SIG-M5 (cell line): ENCODE measurements at regions not wholly inside any gene's neighbourhood (a gene's known extent, or its start where the extent isn't known, plus 50 kb on each side); places are given as distances from the start of the nearest gene placed in this dataset.
"Not testable (repeated sequence)": the region's sequence is repeated elsewhere in the genome, so short reads cannot be mapped to it uniquely, and the experiment has no call there.

Experiments used
- DNase-seq: peaks from one replicate; lab custom pipeline; 2025; lab: John Stamatoyannopoulos, UW

DNA sequence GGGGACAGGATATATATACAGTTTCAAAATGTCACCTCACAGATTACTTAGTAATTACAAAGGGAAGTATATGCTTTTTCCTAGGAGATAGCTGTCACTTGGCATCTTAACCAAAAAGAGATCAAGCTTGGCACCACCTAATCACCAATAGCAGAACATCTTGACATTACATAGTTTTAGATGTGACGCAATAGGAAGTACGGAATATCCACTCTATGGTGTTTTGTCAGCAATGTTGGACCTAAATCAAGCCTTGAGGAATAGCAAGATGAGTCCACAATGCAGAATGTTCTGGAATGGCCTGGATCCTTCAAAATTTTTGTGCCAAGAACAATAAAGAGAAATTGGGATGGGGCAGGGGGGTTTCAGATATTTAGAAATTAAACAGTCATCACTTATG lies 1488.2 kb downstream of the FSTL5 start:
- DNase-seq: no peak

DNA sequence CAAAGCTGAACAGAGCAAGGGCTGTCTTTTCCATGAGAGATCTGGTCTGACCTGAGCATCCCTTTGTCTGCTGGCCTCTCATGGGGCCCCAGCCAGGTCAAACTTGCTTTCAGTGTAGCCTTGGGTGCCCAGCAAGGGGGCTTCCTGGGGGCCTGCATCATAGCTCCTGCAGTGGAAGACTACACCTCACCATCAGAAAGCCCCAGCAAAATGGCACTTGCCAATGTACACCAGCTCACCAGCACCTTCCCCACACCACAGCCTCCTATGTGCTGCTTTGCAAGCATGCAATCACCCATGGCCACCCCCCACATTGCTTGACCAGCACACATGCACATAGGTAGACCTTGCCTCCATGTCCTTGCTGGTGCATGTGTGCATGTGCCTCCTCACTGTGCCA lies 1478.1 kb downstream of the FSTL5 start:
- no peak for DNase-seq

DNA sequence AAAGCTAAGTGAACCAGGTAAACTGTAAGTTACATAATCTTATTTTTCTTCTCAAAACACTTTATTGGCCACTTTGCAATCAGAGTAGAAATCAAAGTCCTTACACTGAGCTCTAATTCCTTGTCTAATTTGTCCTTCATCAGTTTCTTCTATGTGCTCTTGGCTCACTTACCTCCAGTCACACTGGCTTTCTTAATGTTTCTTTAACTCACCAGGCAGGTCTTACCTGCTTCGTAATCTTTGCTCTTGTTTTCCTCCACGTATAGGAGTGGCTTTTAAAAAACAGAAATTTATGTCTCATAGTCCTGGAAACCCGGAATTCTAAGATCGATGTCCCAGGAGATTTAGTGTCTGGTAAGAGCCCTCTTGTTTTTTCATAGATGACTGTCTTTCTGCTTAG lies 1462.1 kb downstream of the FSTL5 start:
- no peak for DNase-seq

GRCh38 chr4:160709026-160709425 lies 1454.8 kb downstream of the FSTL5 start:
- DNase-seq: no peak

GRCh38 chr4:160709546-160709945 lies 1454.3 kb downstream of the FSTL5 start:
- DNase-seq: no peak

- no peak for DNase-seq
These were observed 1447.2 kb downstream of the FSTL5 start for GRCh38 chr4:160716551-160716950.

DNA sequence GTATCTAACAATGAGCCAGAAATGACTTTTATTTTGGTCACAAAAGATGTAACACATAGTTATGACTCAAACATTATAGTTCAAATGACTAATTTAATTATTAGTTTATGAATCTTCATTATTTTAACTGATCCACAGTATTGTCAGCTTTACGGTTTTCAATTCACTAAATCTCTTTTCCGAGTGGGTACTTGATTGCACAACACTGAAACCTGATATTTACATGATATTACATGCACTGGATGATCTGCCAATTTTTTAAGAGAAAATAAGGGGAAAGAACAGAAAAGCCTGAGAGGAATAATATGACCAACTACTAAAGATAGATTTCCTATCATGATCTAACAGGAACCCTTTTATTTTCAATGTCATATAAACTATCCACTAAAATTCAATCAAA lies 1446.0 kb downstream of the FSTL5 start:
- DNase-seq: no peak

- no peak for DNase-seq
These were observed 1439.7 kb downstream of the FSTL5 start for GRCh38 chr4:160724063-160724462.

GRCh38 chr4:160745126-160745525 lies 1418.7 kb downstream of the FSTL5 start:
- no peak for DNase-seq

DNA sequence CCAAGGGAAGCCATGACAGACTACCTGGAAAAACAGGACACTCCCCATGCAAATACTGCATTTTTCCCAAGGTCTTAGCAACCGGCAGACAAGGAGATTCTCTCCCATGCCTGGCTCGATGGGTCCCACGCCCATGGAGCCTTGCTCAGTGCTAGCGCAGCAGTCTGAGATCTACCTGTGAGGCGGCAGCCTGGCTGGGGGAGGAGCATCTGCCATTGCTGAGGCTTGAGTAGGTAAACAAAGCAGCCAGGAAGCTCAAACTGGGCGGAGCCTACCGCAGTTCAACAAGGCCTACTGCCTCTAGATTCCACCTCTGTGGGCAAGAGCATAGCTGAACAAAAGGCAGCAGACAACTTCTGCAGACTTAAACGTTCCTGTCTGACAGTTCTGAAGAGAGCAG lies 1417.2 kb downstream of the FSTL5 start:
- not testable (repeated sequence) for DNase-seq

DNA sequence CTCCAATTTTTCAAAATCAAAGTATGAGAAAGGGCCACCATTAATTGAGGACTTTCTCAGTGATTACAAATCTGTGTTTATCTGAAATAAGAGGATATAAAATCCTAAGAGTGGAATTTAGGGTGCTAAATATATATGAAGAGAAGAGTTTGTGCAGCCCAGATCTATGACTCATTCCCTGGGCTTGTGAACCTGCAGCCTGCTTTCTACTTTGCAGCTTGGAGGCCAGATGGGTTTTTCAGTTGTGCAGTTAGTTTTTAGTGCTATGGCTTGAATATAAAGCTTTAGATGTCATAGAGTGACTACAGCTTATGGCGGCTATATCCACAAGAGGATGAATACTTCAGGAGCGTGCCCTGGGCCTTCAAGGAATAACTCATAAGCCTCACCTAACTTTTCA lies 1391.1 kb downstream of the FSTL5 start:
- DNase-seq: no peak

DNA sequence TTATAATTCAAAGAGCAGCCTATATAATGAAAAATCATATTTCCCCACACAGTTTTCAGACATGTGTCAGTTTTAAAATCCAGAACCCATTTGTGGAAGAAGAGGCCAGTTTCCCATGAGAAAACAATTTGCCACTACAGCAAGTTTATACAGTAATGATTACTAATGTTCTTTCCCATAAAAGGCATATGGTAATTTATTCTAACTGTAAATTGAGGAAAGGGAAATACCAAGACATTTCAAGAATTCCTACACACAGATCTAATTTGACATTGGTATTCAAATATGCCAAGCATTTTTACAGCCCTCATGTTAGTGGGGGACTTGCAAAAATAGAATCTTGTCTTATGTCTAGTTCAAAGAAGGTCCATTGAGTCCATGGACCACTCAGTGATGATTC lies 1368.6 kb downstream of the FSTL5 start:
- DNase-seq: no peak

GRCh38 chr4:160808174-160808573 lies 1355.6 kb downstream of the FSTL5 start:
- no peak for DNase-seq

- DNase-seq: no peak
These were observed 1354.2 kb downstream of the FSTL5 start for GRCh38 chr4:160809576-160809975.

DNA sequence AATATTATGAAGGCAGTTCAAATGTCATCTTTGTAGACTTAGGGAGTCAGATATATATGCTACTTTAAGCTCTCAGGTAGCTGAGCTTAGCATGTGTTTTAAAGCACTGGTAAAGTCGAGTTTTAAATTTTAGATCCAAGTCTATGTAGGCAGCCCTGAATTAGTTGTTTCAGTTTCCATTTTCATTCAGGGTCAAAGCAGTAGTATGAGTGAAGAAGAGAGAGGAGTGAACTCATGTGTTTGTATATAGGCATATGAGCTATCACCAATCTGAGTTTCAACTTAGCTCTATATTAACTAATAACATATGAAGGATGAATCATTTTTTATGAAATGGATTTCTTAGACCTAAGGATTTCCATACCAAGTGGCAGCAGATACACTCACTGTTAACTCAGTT lies 1353.4 kb downstream of the FSTL5 start:
- DNase-seq: no peak

DNA sequence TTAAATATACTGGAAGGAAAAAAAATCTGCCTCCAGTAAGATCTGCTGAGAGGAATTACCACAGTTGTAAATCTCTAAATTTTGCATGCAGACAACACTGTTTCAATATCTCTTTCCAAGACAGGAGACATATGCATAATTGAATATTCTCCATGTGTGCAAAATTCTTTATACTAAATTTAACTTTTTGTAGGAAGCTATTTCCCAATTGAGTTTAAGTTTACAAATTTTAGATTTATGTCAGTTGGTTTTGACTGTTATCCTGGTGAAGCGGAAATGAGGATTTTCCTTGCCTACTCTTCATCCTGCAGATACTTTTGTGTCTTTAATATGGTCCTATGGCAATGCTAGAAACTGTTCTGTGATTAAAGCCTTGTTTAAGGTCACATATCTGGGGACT lies 1352.9 kb downstream of the FSTL5 start:
- no peak for DNase-seq

DNA sequence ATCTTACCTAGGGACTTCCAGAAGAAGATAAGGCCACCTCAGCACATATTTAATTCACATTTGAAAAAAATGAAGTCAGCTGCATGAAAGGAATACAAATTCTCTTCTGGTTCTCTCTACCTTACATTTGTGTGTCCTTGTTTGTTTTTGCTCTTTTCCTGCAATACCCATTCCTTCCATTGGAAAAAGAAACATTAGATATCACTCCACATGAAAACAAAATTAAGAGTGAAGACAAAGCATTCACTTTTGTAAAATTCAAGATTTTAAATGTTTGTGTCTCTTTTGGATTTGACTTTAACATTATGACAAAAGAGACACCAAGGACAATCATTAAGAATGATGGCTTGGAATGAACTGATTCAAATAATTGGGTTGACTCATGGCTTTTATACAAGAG lies 1351.8 kb downstream of the FSTL5 start:
- DNase-seq: no peak

DNA sequence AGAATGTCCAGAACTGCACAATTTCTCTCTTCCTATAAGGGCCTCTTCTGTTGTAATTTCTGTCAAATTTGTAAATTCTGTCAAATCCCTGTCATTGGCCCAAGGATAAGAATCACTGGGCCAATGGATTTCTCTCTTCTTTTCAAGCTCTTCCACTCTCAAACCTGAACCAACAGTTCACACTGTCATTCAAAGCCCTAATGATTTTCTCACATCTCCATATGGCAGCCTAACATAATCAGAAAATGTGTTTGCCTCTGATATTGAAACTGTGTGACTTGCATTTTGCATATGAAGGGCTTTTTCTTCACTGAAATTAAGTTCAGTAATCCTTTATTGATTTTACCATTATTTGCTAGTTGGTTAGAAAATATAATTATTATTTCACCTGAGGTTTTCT lies 1349.1 kb downstream of the FSTL5 start:
- DNase-seq: no peak

- no peak for DNase-seq
These were observed 1345.2 kb downstream of the FSTL5 start for GRCh38 chr4:160818571-160818970.

GRCh38 chr4:160819791-160820190 lies 1344.0 kb downstream of the FSTL5 start:
- DNase-seq: no peak

DNA sequence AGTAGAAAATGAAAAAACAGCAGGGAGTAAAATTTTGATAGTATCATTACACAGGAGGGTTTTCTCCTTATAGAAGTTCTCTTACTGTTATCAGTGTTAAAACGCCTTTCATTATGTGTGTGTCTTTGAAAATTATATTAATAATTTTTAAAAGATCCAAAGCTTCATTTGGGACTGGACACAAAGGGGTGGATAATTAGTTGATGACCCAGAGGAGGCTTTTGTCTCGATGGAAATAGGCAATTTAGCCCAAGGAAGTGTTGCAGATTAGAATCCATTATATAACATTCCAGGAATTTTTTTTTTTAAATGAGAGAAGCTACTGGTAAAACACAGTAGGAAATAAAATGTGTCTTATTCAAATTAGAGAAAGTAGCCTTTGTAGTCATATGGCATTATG lies 1339.3 kb downstream of the FSTL5 start:
- no peak for DNase-seq

GRCh38 chr4:160825644-160826338 lies 1338.0 kb downstream of the FSTL5 start:
- no peak for DNase-seq

DNA sequence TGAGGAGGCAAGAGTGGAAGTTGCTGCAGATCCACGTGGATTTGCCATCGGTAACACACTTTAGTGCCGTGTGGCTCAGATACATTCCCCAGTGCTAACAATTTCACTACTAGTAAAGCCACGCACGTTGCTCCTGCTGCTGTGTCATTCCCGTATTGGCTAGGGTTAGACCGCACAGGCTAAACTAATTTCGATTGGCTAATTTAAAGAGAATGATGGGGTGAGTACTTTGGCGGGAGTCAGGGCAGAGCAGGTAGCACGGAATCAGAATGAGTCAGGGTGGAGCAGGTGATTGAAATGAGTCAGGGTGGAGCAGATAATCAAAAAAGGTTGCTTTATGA lies 1337.5 kb downstream of the FSTL5 start:
- DNase-seq: no peak

GRCh38 chr4:160831165-160831922 lies 1332.5 kb downstream of the FSTL5 start:
- DNase-seq: no peak
